MG63 (cell line): ENCODE measurements at regions not wholly inside any gene's neighbourhood (a gene's known extent, or its start where the extent isn't known, plus 50 kb on each side); places are given as distances from the start of the nearest gene placed in this dataset.
A peak's percentile ranks its signal among the peaks of the same experiment; 100 is the strongest.
"Not testable (repeated sequence)": the region's sequence is repeated elsewhere in the genome, so short reads cannot be mapped to it uniquely, and the experiment has no call there.

Experiments used
- DNase-seq: peaks from one replicate; pipeline ENCODE4 v3.0.0-alpha.2; 2020
- H3K27me3 ChIP-seq: fragments of 250-450 bp; sonication (Bioruptor Pico); 2 replicates; pipeline ENCODE4 v1.5.1; 2020; ENCODE audit warnings: mild to moderate bottlenecking, moderate library complexity
- H3K36me3 ChIP-seq: fragments of 250-450 bp; sonication (Bioruptor Pico); 2 replicates; pipeline ENCODE4 v1.5.1; 2020; ENCODE audit warnings: mild to moderate bottlenecking, moderate library complexity
- H3K4me3 ChIP-seq: fragments of 250-450 bp; sonication (Bioruptor Pico); 2 replicates; pipeline ENCODE4 v1.5.1; 2020; ENCODE audit warnings: mild to moderate bottlenecking, moderate library complexity
- H3K9me3 ChIP-seq: fragments of 250-450 bp; sonication (Bioruptor Pico); 2 replicates; pipeline ENCODE4 v1.5.1; 2020; ENCODE audit warnings: mild to moderate bottlenecking, moderate library complexity

- H3K36me3 ChIP-seq, H3K27me3 ChIP-seq, H3K4me3 ChIP-seq, DNase-seq, H3K9me3 ChIP-seq: not testable (repeated sequence)
Observed at GRCh38 chr6:93636987-93637664, 217.8 kb upstream of the EPHA7 start.

- Histone ChIP-seq H3K4me3 (no peak overlapping the region), H3K27me3 (no peaks in the 10 kb centered on the region), H3K9me3 (no peaks in the 10 kb centered on the region), H3K36me3 (no peaks in the 10 kb centered on the region)
- DNase-seq, result peak; percentile 18
Observed at GRCh38 chr6:93624408-93624807, 205.0 kb upstream of the EPHA7 start.

- Histone ChIP-seq H3K27me3 (no peaks in the 10 kb centered on the region), H3K9me3 (no peaks in the 10 kb centered on the region), H3K36me3 (no peaks in the 10 kb centered on the region), H3K4me3 (no peak overlapping the region)
- DNase-seq, result no peak
Observed at GRCh38 chr6:93621442-93621841, 202.1 kb upstream of the EPHA7 start.

GRCh38 chr6:93604951-93605350 lies 185.6 kb upstream of the EPHA7 start:
- no peaks in the 10 kb centered on the region for H3K9me3 ChIP-seq
- H3K4me3 ChIP-seq, result no peak overlapping the region
- H3K36me3 ChIP-seq, result no peaks in the 10 kb centered on the region
- DNase-seq, result no peak
- no peaks in the 10 kb centered on the region for H3K27me3 ChIP-seq

- no peak overlapping the region for H3K4me3 ChIP-seq
- H3K9me3 ChIP-seq, result peaks cover 10% of the 10 kb centered on the region
- no peaks in the 10 kb centered on the region for H3K27me3 ChIP-seq
- no peaks in the 10 kb centered on the region for H3K36me3 ChIP-seq
- no peak for DNase-seq
Observed at GRCh38 chr6:93592417-93592816, 173.1 kb upstream of the EPHA7 start.

- H3K9me3 ChIP-seq, result no peaks in the 10 kb centered on the region
- H3K4me3 ChIP-seq, result no peak overlapping the region
- DNase-seq, result no peak
- H3K36me3 ChIP-seq, result no peaks in the 10 kb centered on the region
- H3K27me3 ChIP-seq, result no peaks in the 10 kb centered on the region
Observed at GRCh38 chr6:93586306-93586705, 166.9 kb upstream of the EPHA7 start.

- no peak overlapping the region for H3K4me3 ChIP-seq
- H3K27me3 ChIP-seq, result no peaks in the 10 kb centered on the region
- DNase-seq, result no peak
- H3K9me3 ChIP-seq, result no peaks in the 10 kb centered on the region
- no peaks in the 10 kb centered on the region for H3K36me3 ChIP-seq
Observed at GRCh38 chr6:93584300-93584699, 164.9 kb upstream of the EPHA7 start.

- no peak overlapping the region; the same call in 1 of the 2 replicates for H3K4me3 ChIP-seq
- H3K36me3 ChIP-seq, result no peaks in the 10 kb centered on the region
- peak; percentile 4 for DNase-seq
- H3K27me3 ChIP-seq, result no peaks in the 10 kb centered on the region
- no peaks in the 10 kb centered on the region for H3K9me3 ChIP-seq
Observed at GRCh38 chr6:93581371-93581770, 162.0 kb upstream of the EPHA7 start.

- Histone ChIP-seq H3K9me3 (no peaks in the 10 kb centered on the region), H3K4me3 (no peak overlapping the region), H3K36me3 (no peaks in the 10 kb centered on the region), H3K27me3 (no peaks in the 10 kb centered on the region)
- no peak for DNase-seq
Observed at GRCh38 chr6:93580446-93580845, 161.1 kb upstream of the EPHA7 start.

GRCh38 chr6:93575495-93576267 lies 156.3 kb upstream of the EPHA7 start:
- Histone ChIP-seq H3K36me3 (no peaks in the 10 kb centered on the region), H3K4me3 (no peak overlapping the region), H3K9me3 (no peaks in the 10 kb centered on the region), H3K27me3 (no peaks in the 10 kb centered on the region)
- DNase-seq, result no peak

GRCh38 chr6:93574299-93574698 lies 154.9 kb upstream of the EPHA7 start:
- DNase-seq, result no peak
- H3K27me3 ChIP-seq, result no peaks in the 10 kb centered on the region

GRCh38 chr6:93571346-93571745 lies 152.0 kb upstream of the EPHA7 start:
- DNase-seq, result no peak
- Histone ChIP-seq H3K36me3 (no peaks in the 10 kb centered on the region), H3K9me3 (no peaks in the 10 kb centered on the region), H3K27me3 (no peaks in the 10 kb centered on the region), H3K4me3 (no peak overlapping the region)

More at GRCh38 chr6:93574299-93574698, 154.9 kb upstream of the EPHA7 start:
- H3K9me3 ChIP-seq, result no peaks in the 10 kb centered on the region
- H3K36me3 ChIP-seq, result no peaks in the 10 kb centered on the region
- H3K4me3 ChIP-seq, result no peak overlapping the region

GRCh38 chr6:93568169-93568568 lies 148.8 kb upstream of the EPHA7 start:
- Histone ChIP-seq H3K27me3 (no peaks in the 10 kb centered on the region), H3K9me3 (no peaks in the 10 kb centered on the region), H3K36me3 (no peaks in the 10 kb centered on the region), H3K4me3 (no peak overlapping the region)
- DNase-seq, result no peak

GRCh38 chr6:93567164-93567563 lies 147.8 kb upstream of the EPHA7 start:
- no peak for DNase-seq
- Histone ChIP-seq H3K36me3 (no peaks in the 10 kb centered on the region), H3K4me3 (no peak overlapping the region), H3K27me3 (no peaks in the 10 kb centered on the region), H3K9me3 (no peaks in the 10 kb centered on the region)

GRCh38 chr6:93566285-93566684 lies 146.9 kb upstream of the EPHA7 start:
- DNase-seq, result no peak
- H3K4me3 ChIP-seq, result no peak overlapping the region
- no peaks in the 10 kb centered on the region for H3K9me3 ChIP-seq
- no peaks in the 10 kb centered on the region for H3K36me3 ChIP-seq
- H3K27me3 ChIP-seq, result no peaks in the 10 kb centered on the region

- no peaks in the 10 kb centered on the region for H3K9me3 ChIP-seq
- H3K27me3 ChIP-seq, result no peaks in the 10 kb centered on the region
- H3K36me3 ChIP-seq, result no peaks in the 10 kb centered on the region
- H3K4me3 ChIP-seq, result no peak overlapping the region
- no peak for DNase-seq
Observed at GRCh38 chr6:93562582-93562981, 143.2 kb upstream of the EPHA7 start.

GRCh38 chr6:93555292-93555691 lies 135.9 kb upstream of the EPHA7 start:
- Histone ChIP-seq H3K36me3 (no peaks in the 10 kb centered on the region), H3K4me3 (no peak overlapping the region)
- DNase-seq, result no peak

GRCh38 chr6:93554018-93554417 lies 134.7 kb upstream of the EPHA7 start:
- H3K27me3 ChIP-seq, result no peaks in the 10 kb centered on the region

More at GRCh38 chr6:93555292-93555691, 135.9 kb upstream of the EPHA7 start:
- Histone ChIP-seq H3K27me3 (no peaks in the 10 kb centered on the region), H3K9me3 (no peaks in the 10 kb centered on the region)

More at GRCh38 chr6:93554018-93554417, 134.7 kb upstream of the EPHA7 start:
- Histone ChIP-seq H3K36me3 (no peaks in the 10 kb centered on the region), H3K9me3 (no peaks in the 10 kb centered on the region), H3K4me3 (no peak overlapping the region)
- DNase-seq, result no peak
